Memory B cell (primary cell): ENCODE measurements at regions not wholly inside any gene's neighbourhood (a gene's known extent, or its start where the extent isn't known, plus 50 kb on each side); places are given as distances from the start of the nearest gene placed in this dataset.

Experiments used
- ATAC-seq: fragments of 150-1000 bp; cut with Tn5 transposase; 2 replicates; pipeline ENCODE4 v1.10.0; 2021; ENCODE audit warnings: low read depth, mild to moderate bottlenecking, moderate library complexity
- DNase-seq, 2 donors: peaks; one replicate each; pipeline ENCODE4 v3.0.0; 2022; ENCODE audit warnings: low spot score in 2 of 2
- H3K27ac Mint-ChIP-seq: one replicate; pipeline ENCODE4 v1.8.0; 2022; ENCODE audit warnings: mild to moderate bottlenecking, moderate library complexity, mixed read lengths
- H3K27me3 Mint-ChIP-seq: one replicate; pipeline ENCODE4 v1.8.0; 2022; ENCODE audit warnings: mixed read lengths
- H3K36me3 Mint-ChIP-seq: one replicate; pipeline ENCODE4 v1.8.0; 2022; ENCODE audit warnings: mild to moderate bottlenecking, mixed read lengths
- H3K4me1 Mint-ChIP-seq: one replicate; pipeline ENCODE4 v1.8.0; 2022; ENCODE audit warnings: mixed read lengths
- H3K4me3 Mint-ChIP-seq: one replicate; pipeline ENCODE4 v1.8.0; 2022; ENCODE audit warnings: mild to moderate bottlenecking, moderate library complexity, mixed read lengths
- H3K9me3 Mint-ChIP-seq: one replicate; pipeline ENCODE4 v1.8.0; 2022; ENCODE audit warnings: mixed read lengths

DNA sequence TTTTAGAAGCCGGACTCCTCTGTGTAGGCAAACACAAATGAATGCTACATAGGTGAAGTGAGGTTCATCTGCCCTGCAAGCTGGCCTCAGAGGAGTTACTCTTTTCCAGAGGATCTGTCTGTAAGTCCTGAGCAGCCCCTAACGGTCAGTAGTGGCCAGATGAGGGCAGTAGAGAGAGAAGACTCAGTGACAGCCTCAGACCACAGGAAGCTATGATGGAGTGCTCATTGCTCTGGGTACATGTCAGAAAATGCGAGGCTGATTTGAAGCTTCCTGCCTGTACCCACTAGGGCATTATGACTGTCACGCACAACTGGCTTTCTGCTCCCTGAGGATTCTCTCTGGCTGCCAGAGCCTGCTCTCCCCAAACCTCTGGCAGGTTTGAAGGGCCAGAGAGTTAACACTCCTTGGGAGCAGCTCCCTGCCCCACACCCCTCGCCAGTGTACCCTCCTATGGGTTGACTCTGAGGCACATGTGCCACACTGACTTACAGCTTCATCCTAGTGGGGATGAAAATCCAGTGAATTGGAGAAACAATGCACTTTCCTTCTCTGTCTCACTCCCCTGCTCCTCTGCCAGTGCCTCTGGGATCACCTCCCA, 141.5 kb downstream of the GABRG2 start:
- Mint-ChIP-seq H3K4me3 (no peak overlapping the region), H3K27me3 (no peaks in the 10 kb centered on the region), H3K36me3 (no peaks in the 10 kb centered on the region), H3K4me1 (no peaks in the 10 kb centered on the region), H3K9me3 (peaks cover 3% of the 10 kb centered on the region), H3K27ac (no peak overlapping the region)
- no peak for ATAC-seq
- DNase-seq, result no peak

DNA sequence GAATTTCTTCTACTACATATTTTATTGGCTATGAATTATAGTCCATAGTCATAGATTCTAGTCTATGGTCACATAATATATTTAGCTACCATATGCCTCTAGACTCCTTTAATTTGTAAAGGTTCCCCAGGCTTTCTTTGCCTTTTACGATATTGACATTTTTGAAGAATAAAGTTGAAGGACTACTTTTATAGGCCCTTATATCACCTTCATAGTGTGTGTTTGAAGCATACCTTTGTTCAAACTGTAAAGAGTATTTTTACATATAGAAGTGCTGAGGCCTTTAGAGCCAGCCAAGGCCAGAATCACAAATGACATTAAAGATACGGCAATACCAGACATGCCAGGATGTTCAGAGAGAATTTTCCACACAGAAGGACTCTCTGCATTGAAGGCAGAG, 147.0 kb downstream of the GABRG2 start:
- Mint-ChIP-seq H3K36me3 (no peaks in the 10 kb centered on the region), H3K4me3 (no peak overlapping the region), H3K27ac (no peak overlapping the region), H3K4me1 (no peaks in the 10 kb centered on the region), H3K9me3 (peaks cover 3% of the 10 kb centered on the region), H3K27me3 (no peaks in the 10 kb centered on the region)
- no peak for ATAC-seq
- DNase-seq, result no peak

DNA sequence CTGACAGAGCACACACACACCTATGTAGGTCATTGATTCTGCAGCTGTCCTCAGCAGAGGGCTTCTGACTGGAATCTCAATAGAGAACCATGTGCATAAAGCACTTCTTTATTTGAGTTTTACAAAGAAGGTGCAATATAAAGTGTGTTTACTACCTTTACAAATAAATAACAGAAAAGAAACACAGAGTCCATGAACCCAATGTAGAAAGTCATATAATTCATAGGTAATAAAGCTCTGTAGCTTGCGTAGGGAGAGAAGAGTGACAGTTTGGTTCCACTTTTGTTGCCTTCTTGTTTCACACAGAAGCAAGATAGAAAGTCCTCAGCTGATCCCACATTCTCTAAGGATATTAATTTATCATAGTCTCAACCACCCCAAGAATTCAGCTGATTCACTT, 149.5 kb downstream of the GABRG2 start:
- Mint-ChIP-seq H3K27me3 (no peaks in the 10 kb centered on the region), H3K36me3 (no peaks in the 10 kb centered on the region), H3K9me3 (peaks cover 5% of the 10 kb centered on the region), H3K4me1 (no peaks in the 10 kb centered on the region), H3K4me3 (no peak overlapping the region), H3K27ac (no peak overlapping the region)
- DNase-seq, result no peak
- no peak for ATAC-seq

DNA sequence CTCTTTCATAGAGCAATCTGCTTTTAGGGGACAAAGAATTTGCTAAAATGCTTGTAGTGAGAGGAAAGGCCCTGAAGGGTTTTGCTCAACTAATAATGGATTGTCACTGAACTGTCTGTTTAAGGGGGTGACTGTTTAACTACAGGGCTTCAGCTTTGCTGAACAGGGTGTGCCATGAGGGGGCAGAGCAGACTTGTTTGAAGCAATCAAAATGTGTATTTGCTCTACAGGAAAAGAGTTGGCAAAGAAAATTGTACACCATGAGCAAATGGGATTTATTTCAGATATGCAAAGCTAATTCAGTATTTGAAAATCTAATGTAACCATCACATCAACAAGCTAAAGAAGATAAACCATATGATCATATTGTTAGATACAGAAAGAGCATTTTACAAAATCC, 154.3 kb downstream of the GABRG2 start:
- no peak for DNase-seq
- H3K4me1 Mint-ChIP-seq, result no peaks in the 10 kb centered on the region
- ATAC-seq, result no peak
- H3K9me3 Mint-ChIP-seq, result peaks cover 4% of the 10 kb centered on the region
- H3K4me3 Mint-ChIP-seq, result no peak overlapping the region
- no peaks in the 10 kb centered on the region for H3K27me3 Mint-ChIP-seq
- H3K27ac Mint-ChIP-seq, result no peak overlapping the region
- no peaks in the 10 kb centered on the region for H3K36me3 Mint-ChIP-seq

DNA sequence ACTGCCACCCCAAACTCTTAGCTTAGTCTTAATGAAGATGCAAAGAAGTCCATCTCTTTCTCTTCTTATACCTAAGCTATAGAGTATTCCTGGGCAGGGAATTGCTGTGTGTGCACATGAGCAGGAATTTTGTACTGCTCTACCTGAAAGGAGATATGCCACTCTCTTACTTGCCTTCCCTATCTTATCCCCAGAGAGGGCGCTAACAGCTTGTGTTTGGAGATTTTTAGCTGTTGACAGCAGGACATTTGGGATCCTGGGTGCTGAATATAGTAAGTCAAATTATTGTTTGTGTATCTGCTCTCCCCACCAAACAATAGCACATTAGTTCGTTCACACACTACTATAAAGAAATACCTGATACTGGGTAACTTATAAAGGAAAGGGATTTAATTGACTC, 159.5 kb downstream of the GABRG2 start:
- H3K27ac Mint-ChIP-seq, result no peak overlapping the region
- H3K27me3 Mint-ChIP-seq, result no peaks in the 10 kb centered on the region
- no peaks in the 10 kb centered on the region for H3K36me3 Mint-ChIP-seq
- no peak overlapping the region for H3K4me3 Mint-ChIP-seq
- DNase-seq (no peak), ATAC-seq (no peak)
- no peaks in the 10 kb centered on the region for H3K4me1 Mint-ChIP-seq
- H3K9me3 Mint-ChIP-seq, result peaks cover 7% of the 10 kb centered on the region

DNA sequence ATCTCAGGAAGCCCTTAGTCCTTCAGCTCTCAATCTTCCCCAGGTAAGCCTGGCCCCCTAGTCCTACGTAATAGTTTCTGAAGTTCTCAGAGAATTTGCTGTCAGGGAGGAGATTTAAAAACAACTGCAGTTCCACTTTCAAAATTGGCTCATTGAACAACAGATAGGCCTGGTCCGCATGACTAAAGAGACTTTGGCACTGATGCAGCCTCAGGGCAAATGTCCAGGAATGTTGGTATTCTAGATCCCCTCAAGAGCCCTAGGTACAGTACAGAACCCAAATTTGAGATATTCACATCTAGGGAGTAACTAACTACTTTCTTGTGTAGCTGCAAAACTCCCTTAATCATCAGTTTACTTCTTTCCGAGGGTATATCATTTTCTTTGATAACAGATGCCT, 162.8 kb downstream of the GABRG2 start:
- Mint-ChIP-seq H3K27me3 (no peaks in the 10 kb centered on the region), H3K4me1 (no peaks in the 10 kb centered on the region), H3K27ac (no peak overlapping the region), H3K4me3 (no peak overlapping the region), H3K36me3 (no peaks in the 10 kb centered on the region), H3K9me3 (peaks cover 4% of the 10 kb centered on the region)
- no peak for ATAC-seq
- no peak for DNase-seq

DNA sequence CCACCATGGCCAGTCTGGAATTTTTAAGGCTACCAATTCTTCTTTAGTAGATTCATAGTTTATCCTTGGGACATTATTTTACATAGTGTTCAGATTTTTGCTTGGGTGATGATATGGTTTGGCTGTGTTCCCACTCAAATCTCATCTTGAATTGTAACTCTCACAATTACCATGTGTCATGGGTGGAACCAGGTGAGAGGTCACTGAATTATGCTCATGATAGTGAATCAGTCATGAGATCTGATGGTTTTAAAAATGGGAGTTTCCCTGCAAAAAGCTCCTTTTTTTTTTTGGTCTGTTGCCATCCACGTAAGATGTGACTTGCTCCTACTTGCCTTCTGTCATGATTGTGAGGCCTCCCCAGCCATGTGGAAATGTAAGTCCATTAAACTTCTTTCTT, 163.9 kb downstream of the GABRG2 start:
- no peak overlapping the region for H3K4me3 Mint-ChIP-seq
- H3K27me3 Mint-ChIP-seq, result no peaks in the 10 kb centered on the region
- no peaks in the 10 kb centered on the region for H3K36me3 Mint-ChIP-seq
- ATAC-seq (no peak), DNase-seq (no peak)
- H3K4me1 Mint-ChIP-seq, result no peaks in the 10 kb centered on the region
- H3K9me3 Mint-ChIP-seq, result peaks cover 6% of the 10 kb centered on the region
- no peak overlapping the region for H3K27ac Mint-ChIP-seq

DNA sequence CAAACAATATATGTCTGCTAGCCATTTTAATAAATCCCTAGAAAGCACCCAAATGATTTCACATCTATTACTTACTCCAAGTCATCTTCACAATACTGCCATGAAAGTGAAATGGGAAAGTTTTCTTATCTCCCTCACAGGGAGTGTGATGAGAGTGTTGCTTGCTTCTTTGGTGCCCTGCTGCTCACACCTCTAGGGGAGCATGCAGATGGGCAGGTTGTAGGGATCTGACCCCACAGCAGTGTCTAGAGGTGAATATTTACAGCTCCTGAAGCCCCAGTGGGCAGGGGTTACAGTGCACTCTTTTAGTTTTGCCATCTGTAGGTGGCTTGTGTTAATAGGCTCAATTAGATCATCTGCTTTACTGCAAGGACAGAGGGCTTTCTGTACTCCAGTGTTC, 173.2 kb downstream of the GABRG2 start:
- no peak overlapping the region for H3K4me3 Mint-ChIP-seq
- H3K9me3 Mint-ChIP-seq, result peaks cover 8% of the 10 kb centered on the region
- H3K36me3 Mint-ChIP-seq, result no peaks in the 10 kb centered on the region
- no peaks in the 10 kb centered on the region for H3K4me1 Mint-ChIP-seq
- no peak for DNase-seq
- no peak for ATAC-seq
- no peaks in the 10 kb centered on the region for H3K27me3 Mint-ChIP-seq
- no peak overlapping the region for H3K27ac Mint-ChIP-seq

DNA sequence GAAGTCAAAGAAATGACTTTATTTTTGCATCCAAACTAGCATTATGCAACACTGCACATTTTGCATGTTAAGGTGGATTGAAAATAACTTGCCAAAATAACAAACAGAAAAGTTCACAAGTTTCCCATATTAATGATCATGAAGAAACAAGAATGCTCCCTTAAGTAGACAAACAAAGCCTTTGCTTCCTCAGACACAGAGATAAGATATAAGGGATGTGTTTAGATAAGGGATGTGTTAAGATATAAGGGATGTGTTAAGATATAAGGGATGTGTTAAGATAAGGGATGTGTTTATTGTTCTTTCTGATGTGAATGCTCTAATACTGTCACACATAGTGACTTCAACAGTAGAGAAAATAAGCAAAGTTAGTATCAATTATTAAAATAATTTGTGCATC, 174.8 kb downstream of the GABRG2 start:
- no peak for ATAC-seq
- Mint-ChIP-seq H3K4me1 (no peaks in the 10 kb centered on the region), H3K27ac (no peak overlapping the region), H3K27me3 (no peaks in the 10 kb centered on the region), H3K9me3 (peaks cover 5% of the 10 kb centered on the region), H3K4me3 (no peak overlapping the region), H3K36me3 (no peaks in the 10 kb centered on the region)
- no peak for DNase-seq

DNA sequence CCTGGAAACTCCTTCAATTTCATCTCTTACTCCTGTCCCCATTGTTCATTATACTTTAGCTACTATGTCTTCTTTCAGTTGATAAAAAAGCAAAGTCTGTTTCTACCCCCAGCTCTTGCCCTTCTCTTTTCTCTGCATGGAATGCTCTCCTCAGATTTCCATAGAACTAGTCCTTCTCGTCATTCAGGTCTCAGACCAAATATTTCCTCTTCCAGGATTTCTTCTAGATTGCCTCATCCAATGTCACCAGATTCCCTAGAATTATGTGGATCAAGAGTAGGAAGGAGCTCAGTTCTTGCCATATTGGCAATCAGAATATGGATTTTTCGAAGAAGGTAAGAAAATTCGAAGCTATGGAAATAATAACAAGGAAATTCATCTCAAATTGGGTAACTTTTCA, 176.1 kb downstream of the GABRG2 start:
- H3K4me3 Mint-ChIP-seq, result no peak overlapping the region
- no peaks in the 10 kb centered on the region for H3K27me3 Mint-ChIP-seq
- no peaks in the 10 kb centered on the region for H3K4me1 Mint-ChIP-seq
- ATAC-seq (no peak), DNase-seq (no peak)
- no peaks in the 10 kb centered on the region for H3K36me3 Mint-ChIP-seq
- H3K27ac Mint-ChIP-seq, result no peak overlapping the region
- H3K9me3 Mint-ChIP-seq, result peaks cover 2% of the 10 kb centered on the region

DNA sequence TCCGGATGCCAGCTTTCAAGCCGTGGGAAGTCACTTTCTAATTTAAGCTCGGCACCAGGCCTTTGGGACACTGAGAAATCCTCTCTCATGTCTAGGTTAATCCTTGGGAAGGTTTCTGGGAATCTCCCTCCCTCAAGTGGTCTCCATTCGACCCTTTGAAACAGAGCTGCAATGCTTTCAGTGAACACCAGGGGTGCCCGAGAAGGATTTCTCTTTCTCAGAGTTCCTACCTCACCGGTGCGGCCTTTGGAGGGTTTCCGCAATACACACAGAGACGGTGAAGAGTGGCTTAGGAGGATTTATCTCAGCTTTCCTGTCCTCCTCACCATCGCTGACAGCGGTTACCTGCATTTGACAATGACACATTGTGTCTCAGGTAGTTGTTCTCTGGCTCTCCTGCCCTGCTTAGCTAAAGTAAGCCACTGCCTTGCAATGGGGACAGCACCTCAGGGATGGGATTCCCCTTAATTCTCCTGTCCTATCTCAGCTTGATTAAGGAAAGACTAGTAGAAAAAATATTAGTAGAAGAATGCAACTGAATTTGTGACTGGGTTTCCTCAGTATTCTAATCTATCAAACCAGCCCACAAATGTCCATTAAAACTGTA, 180.6 kb downstream of the GABRG2 start:
- no peak overlapping the region for H3K4me3 Mint-ChIP-seq
- no peaks in the 10 kb centered on the region for H3K4me1 Mint-ChIP-seq
- H3K36me3 Mint-ChIP-seq, result no peaks in the 10 kb centered on the region
- H3K27me3 Mint-ChIP-seq, result no peaks in the 10 kb centered on the region
- H3K9me3 Mint-ChIP-seq, result peaks cover 2% of the 10 kb centered on the region
- no peak overlapping the region for H3K27ac Mint-ChIP-seq
- ATAC-seq (no peak), DNase-seq (no peak)

DNA sequence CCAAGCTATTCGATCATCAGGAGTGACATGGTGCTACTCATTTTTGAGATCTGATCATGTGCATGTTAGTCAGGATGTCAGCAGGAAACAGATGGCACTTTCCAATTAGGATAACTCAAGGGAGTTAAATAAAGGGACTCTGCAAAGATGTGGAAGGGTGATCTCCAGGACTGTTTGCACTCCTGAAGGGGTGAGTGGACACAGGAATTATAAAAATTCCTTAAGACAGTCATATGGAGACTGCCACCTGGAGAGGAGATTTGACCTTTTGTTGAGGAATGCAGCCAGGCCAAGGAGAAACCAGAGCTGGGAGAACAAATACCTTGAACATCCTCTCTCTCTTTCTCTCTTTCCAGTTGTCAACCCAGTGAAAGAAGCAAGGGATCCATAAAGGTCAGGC, 189.1 kb downstream of the GABRG2 start:
- no peaks in the 10 kb centered on the region for H3K27me3 Mint-ChIP-seq
- no peaks in the 10 kb centered on the region for H3K36me3 Mint-ChIP-seq
- ATAC-seq, result no peak
- H3K27ac Mint-ChIP-seq, result no peak overlapping the region
- no peak overlapping the region for H3K4me3 Mint-ChIP-seq
- no peak for DNase-seq
- peaks cover 1% of the 10 kb centered on the region for H3K9me3 Mint-ChIP-seq
- H3K4me1 Mint-ChIP-seq, result no peaks in the 10 kb centered on the region

DNA sequence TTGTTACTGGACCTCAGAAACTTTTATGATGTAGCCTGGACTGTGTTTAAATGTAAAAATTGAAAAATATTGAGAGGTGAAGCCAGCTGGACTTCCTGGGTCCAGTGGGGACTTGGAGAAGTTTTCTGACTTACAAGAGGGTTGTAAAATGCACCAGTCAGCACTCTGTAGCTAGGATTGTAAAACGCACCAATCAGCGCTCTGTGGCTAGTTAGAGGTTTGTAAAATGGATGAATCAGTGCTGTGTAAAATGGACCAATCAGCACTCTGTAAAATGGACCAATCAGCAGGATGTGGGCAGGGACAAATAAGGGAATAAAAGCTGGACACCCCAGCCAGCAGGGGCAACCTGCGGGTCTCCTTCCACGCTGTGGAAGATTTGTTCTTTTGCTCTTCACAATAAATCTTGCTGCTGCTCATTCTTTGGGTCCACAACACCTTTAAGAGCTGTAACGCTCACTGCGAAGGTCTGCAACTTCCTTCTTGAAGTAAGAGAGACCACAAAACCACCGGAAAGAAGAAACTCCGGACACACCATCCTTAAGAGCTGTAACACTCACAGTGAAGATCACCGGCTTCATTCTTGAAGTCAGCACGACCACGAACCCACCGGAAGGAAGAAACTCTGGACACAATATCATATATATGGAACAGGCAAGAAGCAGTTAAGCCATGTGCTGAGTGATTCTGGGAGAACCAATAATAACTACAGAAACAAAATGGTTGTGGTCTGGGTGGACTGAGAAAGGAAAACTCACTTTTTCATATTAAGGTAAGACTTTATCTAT, 201.3 kb downstream of the GABRG2 start:
- ATAC-seq (no peak), DNase-seq (no peak)
- no peak overlapping the region for H3K4me3 Mint-ChIP-seq
- H3K27me3 Mint-ChIP-seq, result no peaks in the 10 kb centered on the region
- H3K4me1 Mint-ChIP-seq, result peaks cover 3% of the 10 kb centered on the region
- H3K9me3 Mint-ChIP-seq, result peaks cover 1% of the 10 kb centered on the region
- H3K36me3 Mint-ChIP-seq, result no peaks in the 10 kb centered on the region
- H3K27ac Mint-ChIP-seq, result no peak overlapping the region

DNA sequence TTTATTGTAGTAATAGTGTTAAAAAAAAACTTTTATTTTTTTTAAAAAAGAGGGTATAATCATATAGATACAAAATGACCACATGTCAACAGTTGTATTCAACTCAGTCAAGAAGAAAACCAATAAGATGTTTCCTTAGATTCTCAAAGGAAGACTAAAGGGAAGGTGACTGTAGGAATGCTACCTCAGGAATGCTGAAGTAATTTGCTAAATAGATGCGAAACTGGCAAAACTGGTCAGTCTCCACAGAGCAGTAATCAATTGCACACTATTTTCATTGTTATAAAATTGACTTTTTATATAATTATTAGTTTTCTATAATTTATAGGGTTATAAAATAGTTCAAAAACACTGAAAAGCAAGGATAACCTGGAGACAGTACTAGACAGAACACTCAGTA, 204.8 kb downstream of the GABRG2 start:
- H3K4me1 Mint-ChIP-seq, result peaks cover 3% of the 10 kb centered on the region
- ATAC-seq, result no peak

DNA sequence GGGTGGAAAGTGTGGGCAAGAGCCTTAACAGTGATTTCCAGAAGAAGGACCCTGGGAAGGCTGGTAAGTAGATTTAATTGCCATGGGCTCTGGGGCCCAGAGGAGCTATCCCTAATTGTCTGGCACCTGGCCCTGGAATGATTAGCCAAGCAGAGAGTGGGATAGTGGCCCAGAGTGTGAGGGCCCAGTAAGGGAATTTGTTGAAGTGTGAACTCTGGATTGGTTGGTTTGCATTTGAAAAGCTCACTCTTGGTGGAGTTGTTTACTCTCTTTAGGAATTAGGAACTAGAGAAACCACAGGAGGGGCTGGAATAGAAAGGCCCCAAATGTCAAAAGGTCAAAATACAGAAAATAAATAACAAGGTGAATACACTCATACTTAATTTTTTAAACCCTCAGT, 207.1 kb downstream of the GABRG2 start:
- no peak overlapping the region for H3K4me3 Mint-ChIP-seq
- no peaks in the 10 kb centered on the region for H3K27me3 Mint-ChIP-seq
- no peaks in the 10 kb centered on the region for H3K36me3 Mint-ChIP-seq
- ATAC-seq, result no peak
- no peak for DNase-seq
- peaks cover 7% of the 10 kb centered on the region for H3K9me3 Mint-ChIP-seq
- H3K4me1 Mint-ChIP-seq, result no peaks in the 10 kb centered on the region
- no peak overlapping the region for H3K27ac Mint-ChIP-seq

More for the DNA sequence above, 204.8 kb downstream of the GABRG2 start:
- DNase-seq, result no peak
- H3K27ac Mint-ChIP-seq, result no peak overlapping the region
- H3K4me3 Mint-ChIP-seq, result no peak overlapping the region
- H3K36me3 Mint-ChIP-seq, result no peaks in the 10 kb centered on the region
- H3K27me3 Mint-ChIP-seq, result no peaks in the 10 kb centered on the region
- H3K9me3 Mint-ChIP-seq, result no peaks in the 10 kb centered on the region
